Sigmoid colon (tissue), 4 donors: ENCODE measurements at regions not wholly inside any gene's neighbourhood (a gene's known extent, or its start where the extent isn't known, plus 50 kb on each side); places are given as distances from the start of the nearest gene placed in this dataset.
"Not testable (repeated sequence)": the region's sequence is repeated elsewhere in the genome, so short reads cannot be mapped to it uniquely, and the experiment has no call there.

ENCODE experiments used
- POLR2A ChIP-seq, 2 donors: fragments of 450-650 bp; IDR thresholded peaks; one replicate each; pipeline ENCODE4 v1.6.1; 2016; ENCODE audit warnings: antibody characterized with exemption in 2 of 2, mild to moderate bottlenecking in 2 of 2, moderate library complexity in 2 of 2
- POLR2AphosphoS5 ChIP-seq, 4 donors: sonication (generic); formaldehyde crosslinking; IDR thresholded peaks; one replicate each; pipeline ENCODE4 v1.6.1; 2017; ENCODE audit warnings: antibody characterized with exemption in 4 of 4
- TF ChIP-seq, protein P1 (sequence below), 4 experiments: fragments of 450-650 bp in 3 of 4; fragments of 200-600 bp in 1 of 4; IDR thresholded peaks; one replicate each; pipeline ENCODE4 v1.5.1; 2016 to 2019; ENCODE audit warnings: antibody characterized with exemption in 4 of 4, mild to moderate bottlenecking in 3 of 4, moderate library complexity in 2 of 4

DNA sequence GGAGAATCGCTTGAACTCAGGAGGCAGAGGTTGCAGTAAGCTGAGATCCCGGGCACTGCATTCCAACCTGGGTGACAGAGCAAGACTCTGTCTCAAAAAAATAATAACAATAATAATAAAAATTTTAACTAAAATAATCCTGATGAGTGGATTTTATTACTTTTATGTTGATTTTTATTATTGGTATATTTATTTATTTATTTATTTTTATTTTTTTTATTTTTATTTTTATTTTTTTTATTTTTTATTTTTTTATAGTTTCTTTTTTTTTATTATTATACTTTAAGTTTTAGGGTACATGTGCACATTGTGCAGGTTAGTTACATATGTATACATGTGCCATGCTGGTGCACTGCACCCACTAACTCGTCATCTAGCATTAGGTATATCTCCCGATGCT is 90.6 kb upstream of the CLNK start:
- TF ChIP-seq, protein P1, sequence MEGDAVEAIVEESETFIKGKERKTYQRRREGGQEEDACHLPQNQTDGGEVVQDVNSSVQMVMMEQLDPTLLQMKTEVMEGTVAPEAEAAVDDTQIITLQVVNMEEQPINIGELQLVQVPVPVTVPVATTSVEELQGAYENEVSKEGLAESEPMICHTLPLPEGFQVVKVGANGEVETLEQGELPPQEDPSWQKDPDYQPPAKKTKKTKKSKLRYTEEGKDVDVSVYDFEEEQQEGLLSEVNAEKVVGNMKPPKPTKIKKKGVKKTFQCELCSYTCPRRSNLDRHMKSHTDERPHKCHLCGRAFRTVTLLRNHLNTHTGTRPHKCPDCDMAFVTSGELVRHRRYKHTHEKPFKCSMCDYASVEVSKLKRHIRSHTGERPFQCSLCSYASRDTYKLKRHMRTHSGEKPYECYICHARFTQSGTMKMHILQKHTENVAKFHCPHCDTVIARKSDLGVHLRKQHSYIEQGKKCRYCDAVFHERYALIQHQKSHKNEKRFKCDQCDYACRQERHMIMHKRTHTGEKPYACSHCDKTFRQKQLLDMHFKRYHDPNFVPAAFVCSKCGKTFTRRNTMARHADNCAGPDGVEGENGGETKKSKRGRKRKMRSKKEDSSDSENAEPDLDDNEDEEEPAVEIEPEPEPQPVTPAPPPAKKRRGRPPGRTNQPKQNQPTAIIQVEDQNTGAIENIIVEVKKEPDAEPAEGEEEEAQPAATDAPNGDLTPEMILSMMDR (IDR thresholded peaks at IDR 0.05) = not testable (repeated sequence)
- not testable (repeated sequence) for TF ChIP-seq POLR2AphosphoS5, POLR2A (IDR thresholded peaks at IDR 0.05)
